Type B pancreatic cell (in vitro differentiated cells): ENCODE measurements at regions not wholly inside any gene's neighbourhood (a gene's known extent, or its start where the extent isn't known, plus 50 kb on each side); places are given as distances from the start of the nearest gene placed in this dataset.

Experiments used
- DNase-seq: peaks from one replicate; pipeline ENCODE4 v3.0.0; 2021; ENCODE audit warnings: mixed read lengths; ENCODE audit not compliant: unreplicated experiment; ENCODE audit errors: extremely low spot score
- H3K27ac Mint-ChIP-seq: 2 replicates; pipeline ENCODE4 v1.8.0; 2021; ENCODE audit warnings: mild to moderate bottlenecking, mixed read lengths
- H3K27me3 Mint-ChIP-seq: 2 replicates; pipeline ENCODE4 v1.8.0; 2021; ENCODE audit warnings: mixed read lengths
- H3K36me3 Mint-ChIP-seq: 2 replicates; pipeline ENCODE4 v1.8.0; 2021; ENCODE audit warnings: mixed read lengths
- H3K4me1 Mint-ChIP-seq: one replicate; pipeline ENCODE4 v1.8.0; 2021; ENCODE audit warnings: mixed read lengths; ENCODE audit not compliant: unreplicated experiment
- H3K4me3 Mint-ChIP-seq: 2 replicates; pipeline ENCODE4 v1.8.0; 2021; ENCODE audit warnings: mild to moderate bottlenecking, mixed read lengths
- H3K9me3 Mint-ChIP-seq: 2 replicates; pipeline ENCODE4 v1.8.0; 2021; ENCODE audit warnings: mixed read lengths
- TF ChIP-seq, protein P1 (sequence below): fragments of 200-600 bp; sonication (generic); conservative IDR thresholded peaks from 2 replicates; pipeline ENCODE4 v1.5.0; 2021; ENCODE audit warnings: antibody characterized with exemption, mild to moderate bottlenecking

DNA sequence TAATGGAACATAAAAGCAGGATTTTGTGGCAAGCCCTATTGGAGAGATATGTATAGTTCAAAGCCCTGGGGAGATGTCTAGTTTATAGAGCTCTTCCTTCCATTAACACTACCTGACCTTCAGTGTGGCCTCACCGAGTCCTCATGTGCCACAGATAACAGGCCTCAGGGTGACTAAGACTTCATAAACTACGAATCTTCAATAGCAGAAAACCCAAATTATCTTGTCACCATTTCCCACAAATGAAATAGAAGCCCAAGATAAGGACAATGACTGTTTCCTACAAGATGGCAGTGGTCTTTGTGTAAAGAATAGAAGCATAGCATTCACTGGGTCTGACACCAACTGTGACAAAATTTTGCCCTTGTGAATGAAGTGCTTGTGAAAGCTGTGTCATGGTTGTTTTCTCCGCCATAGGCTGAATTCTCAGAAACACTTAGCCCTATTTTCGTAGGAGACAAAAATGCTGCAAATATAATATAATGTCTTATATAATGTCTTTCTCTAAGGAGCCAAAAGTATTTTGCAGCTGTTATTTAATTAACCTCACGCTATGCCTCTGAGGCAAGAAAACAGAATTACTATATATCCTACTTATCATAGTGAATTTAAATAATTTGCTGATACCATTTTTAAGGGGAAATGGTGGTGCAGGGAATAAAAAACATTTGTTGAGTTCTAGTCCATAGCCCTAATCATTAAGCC lies 136.7 kb upstream of the CWC22 start:
- no peaks in the 10 kb centered on the region for H3K36me3 Mint-ChIP-seq
- H3K27ac Mint-ChIP-seq: no peak overlapping the region
- DNase-seq: no peak
- TF ChIP-seq, protein P1, sequence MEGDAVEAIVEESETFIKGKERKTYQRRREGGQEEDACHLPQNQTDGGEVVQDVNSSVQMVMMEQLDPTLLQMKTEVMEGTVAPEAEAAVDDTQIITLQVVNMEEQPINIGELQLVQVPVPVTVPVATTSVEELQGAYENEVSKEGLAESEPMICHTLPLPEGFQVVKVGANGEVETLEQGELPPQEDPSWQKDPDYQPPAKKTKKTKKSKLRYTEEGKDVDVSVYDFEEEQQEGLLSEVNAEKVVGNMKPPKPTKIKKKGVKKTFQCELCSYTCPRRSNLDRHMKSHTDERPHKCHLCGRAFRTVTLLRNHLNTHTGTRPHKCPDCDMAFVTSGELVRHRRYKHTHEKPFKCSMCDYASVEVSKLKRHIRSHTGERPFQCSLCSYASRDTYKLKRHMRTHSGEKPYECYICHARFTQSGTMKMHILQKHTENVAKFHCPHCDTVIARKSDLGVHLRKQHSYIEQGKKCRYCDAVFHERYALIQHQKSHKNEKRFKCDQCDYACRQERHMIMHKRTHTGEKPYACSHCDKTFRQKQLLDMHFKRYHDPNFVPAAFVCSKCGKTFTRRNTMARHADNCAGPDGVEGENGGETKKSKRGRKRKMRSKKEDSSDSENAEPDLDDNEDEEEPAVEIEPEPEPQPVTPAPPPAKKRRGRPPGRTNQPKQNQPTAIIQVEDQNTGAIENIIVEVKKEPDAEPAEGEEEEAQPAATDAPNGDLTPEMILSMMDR: no peak
- no peak overlapping the region for H3K4me3 Mint-ChIP-seq
- H3K9me3 Mint-ChIP-seq: no peaks in the 10 kb centered on the region
- no peaks in the 10 kb centered on the region for H3K4me1 Mint-ChIP-seq
- no peaks in the 10 kb centered on the region for H3K27me3 Mint-ChIP-seq

DNA sequence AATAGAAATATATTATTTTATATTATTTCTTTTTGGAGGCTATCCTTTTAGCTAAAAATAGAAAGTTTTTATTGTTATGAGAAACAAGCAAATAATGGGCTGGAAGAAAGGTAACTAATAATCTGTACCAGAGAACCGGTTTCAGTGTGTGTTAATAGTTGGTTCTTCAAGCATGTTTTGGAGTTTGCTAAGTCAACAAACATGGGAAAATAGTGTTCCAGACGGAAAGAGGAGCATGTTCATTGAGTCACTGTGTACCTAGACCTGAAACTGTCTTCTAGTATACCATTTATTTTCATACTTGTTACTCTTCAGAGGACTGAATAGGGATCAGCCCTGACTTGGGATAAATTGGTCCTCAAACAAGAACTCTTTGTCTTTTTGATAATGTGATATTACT lies 134.5 kb upstream of the CWC22 start:
- TF ChIP-seq, protein P1: no peak
- Mint-ChIP-seq H3K36me3 (no peaks in the 10 kb centered on the region), H3K9me3 (no peaks in the 10 kb centered on the region), H3K27ac (no peak overlapping the region), H3K27me3 (no peaks in the 10 kb centered on the region), H3K4me3 (no peak overlapping the region), H3K4me1 (no peaks in the 10 kb centered on the region)
- DNase-seq: no peak

DNA sequence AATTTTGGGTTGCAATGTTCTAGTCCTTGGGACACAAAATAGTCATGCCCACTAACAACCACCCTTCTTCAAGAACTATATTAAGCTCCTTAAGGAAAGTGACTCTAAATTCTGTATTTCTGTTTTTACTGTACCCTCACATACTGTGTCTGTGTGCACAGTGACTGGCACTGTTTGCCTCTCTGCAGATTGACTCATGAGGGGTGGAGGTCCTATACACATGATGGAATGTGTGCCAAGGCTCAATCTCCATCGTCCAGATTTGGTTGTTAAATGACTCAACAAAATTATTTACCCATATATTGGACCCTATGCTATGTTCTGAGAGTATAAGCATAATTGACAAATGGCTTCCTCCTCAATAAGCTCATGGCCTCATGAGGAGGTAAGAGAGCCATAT lies 126.6 kb upstream of the CWC22 start:
- H3K4me1 Mint-ChIP-seq: no peaks in the 10 kb centered on the region
- no peak overlapping the region for H3K4me3 Mint-ChIP-seq
- no peaks in the 10 kb centered on the region for H3K36me3 Mint-ChIP-seq
- H3K9me3 Mint-ChIP-seq: no peaks in the 10 kb centered on the region
- no peak overlapping the region for H3K27ac Mint-ChIP-seq
- H3K27me3 Mint-ChIP-seq: peaks cover 8% of the 10 kb centered on the region
- DNase-seq: no peak
- TF ChIP-seq, protein P1: no peak

- peaks cover 11% of the 10 kb centered on the region for H3K27me3 Mint-ChIP-seq
- H3K27ac Mint-ChIP-seq: no peak overlapping the region
- no peak overlapping the region for H3K4me3 Mint-ChIP-seq
- TF ChIP-seq, protein P1: no peak
- no peaks in the 10 kb centered on the region for H3K36me3 Mint-ChIP-seq
- peaks cover 4% of the 10 kb centered on the region for H3K4me1 Mint-ChIP-seq
- H3K9me3 Mint-ChIP-seq: no peaks in the 10 kb centered on the region
- no peak for DNase-seq
Measured at GRCh38 chr2:180130403-180130802, 123.3 kb upstream of the CWC22 start.

DNA sequence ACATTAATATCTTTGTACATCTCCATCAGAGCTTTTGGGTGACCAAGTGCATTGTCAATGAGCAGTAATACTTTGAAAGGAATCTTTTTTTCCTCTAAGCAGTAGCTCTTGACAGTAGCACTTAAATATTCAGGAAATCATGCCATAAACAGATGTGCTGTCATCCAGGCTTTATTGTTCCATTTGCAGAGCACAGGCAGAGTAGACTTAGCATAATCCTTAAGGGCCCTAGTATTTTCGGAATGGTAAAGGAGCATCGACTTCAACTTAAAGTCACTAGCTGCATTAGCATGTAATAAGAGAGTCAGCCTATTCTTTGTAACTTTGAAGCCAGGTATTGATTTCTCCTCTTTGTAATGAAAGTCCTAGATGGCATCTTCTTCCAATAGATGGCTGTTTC lies 121.8 kb upstream of the CWC22 start:
- Mint-ChIP-seq H3K27me3 (peaks cover 16% of the 10 kb centered on the region), H3K36me3 (no peaks in the 10 kb centered on the region), H3K4me1 (peaks cover 11% of the 10 kb centered on the region), H3K4me3 (no peak overlapping the region), H3K9me3 (no peaks in the 10 kb centered on the region), H3K27ac (no peak overlapping the region)
- TF ChIP-seq, protein P1: no peak
- DNase-seq: no peak
